Mesenchymal stem cell (in vitro differentiated cells and primary cell): ENCODE measurements at regions not wholly inside any gene's neighbourhood (a gene's known extent, or its start where the extent isn't known, plus 50 kb on each side); places are given as distances from the start of the nearest gene placed in this dataset.
A peak's percentile ranks its signal among the peaks of the same experiment; 100 is the strongest.

Experiments used
- DNase-seq: peaks from one replicate; pipeline ENCODE4 v3.0.0-alpha.2; 2013
- H2AFZ ChIP-seq: one replicate; pipeline ENCODE4 v1.6.1; 2013; ENCODE audit warnings: low read depth, mild to moderate bottlenecking, control low read depth, inconsistent platforms, low read length, moderate library complexity
- H2AK5ac ChIP-seq: 2 replicates; pipeline ENCODE4 v1.6.1; 2013; ENCODE audit warnings: low read length, moderate library complexity, mild to moderate bottlenecking, inconsistent platforms; ENCODE audit not compliant: severe bottlenecking
- H2BK120ac ChIP-seq: one replicate; pipeline ENCODE4 v1.6.1; 2013; ENCODE audit warnings: low read depth, mild to moderate bottlenecking, inconsistent platforms, low read length, moderate library complexity
- H2BK12ac ChIP-seq, 2 experiments: one replicate each; pipeline ENCODE4 v1.6.1; 2013; ENCODE audit warnings: inconsistent platforms in 2 of 2, low read length in 2 of 2, mild to moderate bottlenecking in 2 of 2, moderate library complexity in 2 of 2, control low read depth in 1 of 2
- H2BK15ac ChIP-seq: one replicate; pipeline ENCODE4 v1.6.1; 2013; ENCODE audit warnings: mild to moderate bottlenecking, low read depth, inconsistent platforms; ENCODE audit not compliant: poor library complexity, severe bottlenecking
- H2BK5ac ChIP-seq: 2 replicates; pipeline ENCODE4 v1.6.1; 2013; ENCODE audit warnings: low read depth, mild to moderate bottlenecking, low read length, control low read depth, inconsistent platforms; ENCODE audit not compliant: poor library complexity, severe bottlenecking
- H3K14ac ChIP-seq, 2 experiments: one replicate each; pipeline ENCODE4 v1.6.1; 2013; ENCODE audit warnings: inconsistent platforms in 2 of 2, low read length in 2 of 2, control low read depth in 1 of 2, mild to moderate bottlenecking in 1 of 2, moderate library complexity in 1 of 2
- H3K18ac ChIP-seq, 2 experiments: one replicate each; pipeline ENCODE4 v1.6.1; 2013; ENCODE audit warnings: inconsistent platforms in 2 of 2, low read length in 2 of 2, control low read depth in 1 of 2, low read depth in 1 of 2, mild to moderate bottlenecking in 1 of 2
- H3K23ac ChIP-seq, 2 experiments: one replicate each; pipeline ENCODE4 v1.6.1; 2013; ENCODE audit warnings: inconsistent platforms in 2 of 2, low read length in 2 of 2, mild to moderate bottlenecking in 2 of 2, moderate library complexity in 2 of 2, control low read depth in 1 of 2
- H3K27ac ChIP-seq: 2 replicates; pipeline ENCODE4 v1.5.1; 2013; ENCODE audit warnings: mild to moderate bottlenecking, moderate library complexity, low read length, control low read depth, inconsistent platforms; ENCODE audit not compliant: poor library complexity, severe bottlenecking
- H3K27me3 ChIP-seq, 2 experiments: 2 replicates each; pipeline versions ENCODE4 v1.6.1 to v1.7.0; 2013; ENCODE audit warnings: low read length in 2 of 2, mild to moderate bottlenecking in 2 of 2, moderate library complexity in 2 of 2, control low read depth in 1 of 2, inconsistent platforms in 1 of 2; ENCODE audit not compliant: control insufficient read depth in 1 of 2, insufficient read depth in 1 of 2
- H3K36me3 ChIP-seq, 2 experiments: 2 replicates each; pipeline versions ENCODE4 v1.6.1 to v1.7.0; 2013; ENCODE audit warnings: low read length in 2 of 2, control low read depth in 1 of 2, inconsistent platforms in 1 of 2, low read depth in 1 of 2, mild to moderate bottlenecking in 1 of 2; ENCODE audit not compliant: insufficient read depth in 2 of 2, control insufficient read depth in 1 of 2
- H3K4ac ChIP-seq, 2 experiments: one replicate each; pipeline ENCODE4 v1.6.1; 2013; ENCODE audit warnings: inconsistent platforms in 2 of 2, low read length in 2 of 2, mild to moderate bottlenecking in 2 of 2, moderate library complexity in 2 of 2, control low read depth in 1 of 2, low read depth in 1 of 2
- H3K4me1 ChIP-seq: 2 replicates; pipeline ENCODE4 v1.6.1; 2013; ENCODE audit warnings: low read depth, low read length, control low read depth; ENCODE audit not compliant: control insufficient read depth, insufficient read depth
- H3K4me2 ChIP-seq: 2 replicates; pipeline ENCODE4 v1.6.1; 2013; ENCODE audit warnings: low read length, mild to moderate bottlenecking, inconsistent platforms; ENCODE audit not compliant: poor library complexity, severe bottlenecking
- H3K4me3 ChIP-seq, 2 experiments: 2 replicates each; pipeline versions ENCODE4 v1.5.1 to v1.7.0; 2013; ENCODE audit warnings: low read length in 2 of 2, mild to moderate bottlenecking in 2 of 2, control low read depth in 1 of 2, low read depth in 1 of 2; ENCODE audit not compliant: insufficient read depth in 1 of 2
- H3K79me1 ChIP-seq: replicated peaks from 2 replicates; pipeline ENCODE4 v1.6.1; 2013; ENCODE audit warnings: mild to moderate bottlenecking, control low read depth, low read length, inconsistent platforms; ENCODE audit not compliant: poor library complexity, severe bottlenecking
- H3K9ac ChIP-seq: 2 replicates; pipeline ENCODE4 v1.7.0; 2013; ENCODE audit warnings: mild to moderate bottlenecking, low read length, moderate library complexity
- H3K9me3 ChIP-seq: 2 replicates; pipeline ENCODE4 v1.7.0; 2013; ENCODE audit warnings: mild to moderate bottlenecking, low read length; ENCODE audit not compliant: control insufficient read depth
- H4K8ac ChIP-seq: one replicate; pipeline ENCODE4 v1.6.1; 2013; ENCODE audit warnings: inconsistent platforms, mild to moderate bottlenecking, low read length, moderate library complexity
- H4K91ac ChIP-seq: one replicate; pipeline ENCODE4 v1.6.1; 2013; ENCODE audit warnings: mild to moderate bottlenecking, low read length, inconsistent platforms
- WGBS: methylation state at CpG from one replicate; pipeline ENCODE4 v1.1.7; 2013; ENCODE audit warnings: mixed read lengths; 5-methylcytosine and 5-hydroxymethylcytosine counted together

GRCh38 chr2:236352761-236353593 is 88.8 kb upstream of the ASB18 start:
- H2AFZ ChIP-seq = no peak overlapping the region
- no peak overlapping the region for H3K14ac ChIP-seq
- H3K36me3 ChIP-seq = no peaks in the 10 kb centered on the region
- H2BK15ac ChIP-seq = no peak overlapping the region
- no peak overlapping the region for H3K4me3 ChIP-seq
- H3K9me3 ChIP-seq = no peaks in the 10 kb centered on the region
- H3K4ac ChIP-seq = no peak overlapping the region
- WGBS = 17% methylated on average over 6 of the region's 14 CpGs
- H3K4me1 ChIP-seq = no peaks in the 10 kb centered on the region
- DNase-seq = peak; percentile 42
- no peak overlapping the region for H3K18ac ChIP-seq
- H2AK5ac ChIP-seq = no peak overlapping the region
- H3K4me2 ChIP-seq = no peak overlapping the region
- peak overlapping the region; percentile 36 for H3K9ac ChIP-seq
- H3K27me3 ChIP-seq = peaks cover 17 to 47% of the 10 kb centered on the region in 2 experiments
- H4K8ac ChIP-seq = no peak overlapping the region
- no peak overlapping the region for H2BK12ac ChIP-seq
- H3K79me1 ChIP-seq = no peaks in the 10 kb centered on the region
- H2BK5ac ChIP-seq = no peak overlapping the region
- H2BK120ac ChIP-seq = no peak overlapping the region
- H3K27ac ChIP-seq = no peak overlapping the region
- H3K23ac ChIP-seq = no peak overlapping the region
- H4K91ac ChIP-seq = no peak overlapping the region

GRCh38 chr2:236353594-236353942 is 89.4 kb upstream of the ASB18 start:
- H3K4me2 ChIP-seq = no peak overlapping the region
- no peak overlapping the region for H3K4me3 ChIP-seq
- H3K4ac ChIP-seq = no peak overlapping the region
- H3K79me1 ChIP-seq = no peaks in the 10 kb centered on the region
- H2AFZ ChIP-seq = no peak overlapping the region
- DNase-seq = no peak
- H3K9ac ChIP-seq = peak overlapping the region; percentile 36
- H2AK5ac ChIP-seq = no peak overlapping the region
- no peak overlapping the region for H4K91ac ChIP-seq
- H3K14ac ChIP-seq = no peak overlapping the region
- no peak overlapping the region for H2BK12ac ChIP-seq
- H3K18ac ChIP-seq = no peak overlapping the region
- H2BK15ac ChIP-seq = no peak overlapping the region
- H2BK120ac ChIP-seq = no peak overlapping the region
- H3K4me1 ChIP-seq = no peaks in the 10 kb centered on the region
- H3K36me3 ChIP-seq = no peaks in the 10 kb centered on the region
- no peak overlapping the region for H2BK5ac ChIP-seq
- WGBS = no CpG with 5 or more reads among the region's 6 CpGs
- H3K27ac ChIP-seq = no peak overlapping the region
- no peak overlapping the region for H4K8ac ChIP-seq
- no peak overlapping the region for H3K23ac ChIP-seq
- peaks cover 11 to 41% of the 10 kb centered on the region in 2 experiments for H3K27me3 ChIP-seq
- no peaks in the 10 kb centered on the region for H3K9me3 ChIP-seq

DNA sequence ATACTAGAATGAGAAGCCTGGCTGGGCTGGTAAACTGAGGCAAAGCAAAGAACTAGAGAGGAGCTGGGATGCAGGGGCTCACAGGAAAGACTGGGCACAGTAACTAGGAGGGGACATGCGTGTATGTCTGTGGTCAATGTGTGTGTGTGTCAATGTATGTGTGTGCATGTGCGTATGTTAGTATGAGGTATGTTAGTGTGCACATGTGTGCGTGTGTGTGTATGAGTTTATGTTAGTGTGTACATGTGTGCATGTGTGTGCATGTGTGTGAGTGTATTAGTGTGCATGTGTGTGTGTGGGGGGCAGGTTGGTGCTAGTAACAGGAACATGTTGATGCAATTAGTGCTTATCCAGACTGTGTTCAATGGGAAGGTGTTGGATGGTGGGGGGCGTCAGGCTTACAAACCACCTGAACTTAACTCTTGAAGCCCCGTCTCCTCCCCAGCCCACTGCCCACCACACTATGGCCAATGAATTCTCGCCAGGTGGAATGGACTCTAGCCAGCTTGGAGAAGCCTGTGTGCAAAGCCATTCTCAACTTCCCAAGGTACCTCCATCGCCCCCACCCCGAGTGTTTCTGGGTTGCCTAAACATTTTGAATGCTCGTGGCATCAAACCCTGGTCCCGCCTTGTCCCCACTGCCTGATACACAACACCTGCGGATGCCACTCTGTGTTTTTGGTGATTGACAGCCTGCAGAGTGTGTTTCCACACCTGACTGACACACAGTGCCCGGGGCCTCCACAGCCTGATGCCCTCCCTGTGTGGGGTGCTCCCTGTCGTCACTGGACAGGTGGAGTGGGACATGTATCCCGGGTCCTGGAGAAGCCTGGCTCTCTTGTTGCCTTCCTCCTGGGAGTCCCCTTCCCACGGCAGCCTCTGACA is 90.1 kb upstream of the ASB18 start:
- H3K4ac ChIP-seq = no peak overlapping the region
- no peak overlapping the region for H4K91ac ChIP-seq
- H3K4me1 ChIP-seq = no peaks in the 10 kb centered on the region
- H2AFZ ChIP-seq = no peak overlapping the region
- no peak overlapping the region for H3K18ac ChIP-seq
- no peak overlapping the region for H3K9ac ChIP-seq
- H3K4me2 ChIP-seq = no peak overlapping the region
- 87% methylated on average over 14 of the region's 15 CpGs for WGBS
- no peak overlapping the region for H2BK15ac ChIP-seq
- H2BK12ac ChIP-seq = no peak overlapping the region
- H3K9me3 ChIP-seq = no peaks in the 10 kb centered on the region
- DNase-seq = no peak
- H2BK5ac ChIP-seq = no peak overlapping the region
- H2AK5ac ChIP-seq = no peak overlapping the region
- peaks cover 6 to 34% of the 10 kb centered on the region in 2 experiments for H3K27me3 ChIP-seq
- H3K36me3 ChIP-seq = no peaks in the 10 kb centered on the region
- no peak overlapping the region for H3K14ac ChIP-seq
- no peak overlapping the region for H4K8ac ChIP-seq
- no peak overlapping the region for H3K4me3 ChIP-seq
- no peak overlapping the region for H3K23ac ChIP-seq
- H3K27ac ChIP-seq = no peak overlapping the region
- H3K79me1 ChIP-seq = no peaks in the 10 kb centered on the region
- no peak overlapping the region for H2BK120ac ChIP-seq

GRCh38 chr2:236354973-236355595 is 90.9 kb upstream of the ASB18 start:
- Histone ChIP-seq H3K4me3 (no peak overlapping the region), H2AK5ac (no peak overlapping the region), H3K9ac (no peak overlapping the region), H3K79me1 (no peaks in the 10 kb centered on the region), H3K27ac (no peak overlapping the region), H2BK5ac (no peak overlapping the region), H3K36me3 (no peaks in the 10 kb centered on the region), H3K4ac (no peak overlapping the region), H3K14ac (no peak overlapping the region), H3K23ac (no peak overlapping the region), H2BK120ac (no peak overlapping the region), H3K27me3 (peaks cover 13 to 26% of the 10 kb centered on the region in 2 experiments), H3K4me2 (no peak overlapping the region), H2BK12ac (no peak overlapping the region), H3K18ac (no peak overlapping the region), H3K9me3 (no peaks in the 10 kb centered on the region), H4K91ac (no peak overlapping the region), H3K4me1 (peaks cover 2% of the 10 kb centered on the region), H4K8ac (no peak overlapping the region), H2BK15ac (no peak overlapping the region), H2AFZ (no peak overlapping the region)
- no peak for DNase-seq
- WGBS = 87% methylated on average over 20 of the region's 21 CpGs
